Mucosa of descending colon (tissue), 3 donors: ENCODE measurements at regions not wholly inside any gene's neighbourhood (a gene's known extent, or its start where the extent isn't known, plus 50 kb on each side); places are given as distances from the start of the nearest gene placed in this dataset.

Experiments
- ATAC-seq: fragments of 200-7000 bp; cut with Tn5 transposase; one replicate; pipeline ENCODE4 v1.9.1; 2020; ENCODE audit warnings: mild to moderate bottlenecking, moderate library complexity
- DNase-seq, 3 donors: peaks; one replicate each; pipeline ENCODE4 v3.0.0-alpha.2; 2020
- H3K36me3 ChIP-seq: fragments of 200-600 bp; one replicate; pipeline ENCODE4 v1.8.0; 2021; ENCODE audit warnings: low read depth, mild to moderate bottlenecking
- H3K4me1 ChIP-seq: fragments of 200-600 bp; one replicate; pipeline ENCODE4 v1.8.0; 2021; ENCODE audit warnings: low read depth, mild to moderate bottlenecking
- H3K4me3 ChIP-seq: fragments of 200-600 bp; one replicate; pipeline ENCODE4 v1.8.0; 2021; ENCODE audit warnings: mild to moderate bottlenecking
- H3K9me3 ChIP-seq: fragments of 200-600 bp; one replicate; pipeline ENCODE4 v1.8.0; 2021; ENCODE audit warnings: mild to moderate bottlenecking
- CTCF ChIP-seq: fragments of 200-600 bp; IDR thresholded peaks from one replicate; pipeline ENCODE4 v1.8.0; 2022; ENCODE audit warnings: antibody characterized with exemption, mild to moderate bottlenecking
- intact Hi-C, 2 donors: fragments of 100-400 bp; cut with DNase I in 1 of 2; cut with micrococcal nuclease in 1 of 2; formaldehyde crosslinking; loops; one replicate each; pipeline versions ENCODE4 v1.11.0 to v1.11.1; 2022; cut with DNase I, micrococcal nuclease
- donor health status: DM: no; HTN: no; CAD: no; lungs with moderate emphysema.
- donor health status: DM: no; HTN: no; CAD: no.
- donor health status: DM: no; HTN: yes; CAD: no.

GRCh38 chr6:141321493-141322347 lies 811.0 kb upstream of the GJE1 start:
- intact Hi-C loops, result no loop called here
- ATAC-seq, result no peak

GRCh38 chr6:141316236-141316635 lies 816.5 kb upstream of the GJE1 start:
- DNase-seq (no peak), ATAC-seq (no peak)

More at GRCh38 chr6:141321493-141322347, 811.0 kb upstream of the GJE1 start:
- Histone ChIP-seq H3K4me1 (no peaks in the 10 kb centered on the region), H3K36me3 (no peaks in the 10 kb centered on the region), H3K9me3 (no peaks in the 10 kb centered on the region), H3K4me3 (no peak overlapping the region)
- DNase-seq, result no peak
- no peak for TF ChIP-seq CTCF

GRCh38 chr6:141313986-141314385 lies 818.7 kb upstream of the GJE1 start:
- H3K36me3 ChIP-seq, result no peaks in the 10 kb centered on the region

More at GRCh38 chr6:141316236-141316635, 816.5 kb upstream of the GJE1 start:
- H3K36me3 ChIP-seq, result no peaks in the 10 kb centered on the region
- H3K4me1 ChIP-seq, result no peaks in the 10 kb centered on the region
- H3K9me3 ChIP-seq, result no peaks in the 10 kb centered on the region
- no peak for TF ChIP-seq CTCF
- H3K4me3 ChIP-seq, result no peak overlapping the region
- intact Hi-C loops, result no loop called here

GRCh38 chr6:141309295-141309694 lies 823.4 kb upstream of the GJE1 start:
- no peak for ATAC-seq
- no peak for TF ChIP-seq CTCF
- Histone ChIP-seq H3K9me3 (no peaks in the 10 kb centered on the region), H3K4me3 (no peak overlapping the region), H3K36me3 (no peaks in the 10 kb centered on the region), H3K4me1 (no peaks in the 10 kb centered on the region)
- DNase-seq, result no peak
- intact Hi-C loops, result no loop called here

More at GRCh38 chr6:141313986-141314385, 818.7 kb upstream of the GJE1 start:
- no peak for TF ChIP-seq CTCF
- Histone ChIP-seq H3K4me3 (no peak overlapping the region), H3K4me1 (no peaks in the 10 kb centered on the region), H3K9me3 (no peaks in the 10 kb centered on the region)
- intact Hi-C loops, result no loop called here
- ATAC-seq (no peak), DNase-seq (no peak)

GRCh38 chr6:141307309-141307998 lies 825.3 kb upstream of the GJE1 start:
- intact Hi-C loops, result no loop called here
- DNase-seq, result no peak
- H3K36me3 ChIP-seq, result no peaks in the 10 kb centered on the region
- ATAC-seq, result no peak
- no peak for TF ChIP-seq CTCF
- H3K4me1 ChIP-seq, result no peaks in the 10 kb centered on the region
- H3K9me3 ChIP-seq, result no peaks in the 10 kb centered on the region
- no peak overlapping the region for H3K4me3 ChIP-seq
